AG10803 (cell line): ENCODE measurements at regions not wholly inside any gene's neighbourhood (a gene's known extent, or its start where the extent isn't known, plus 50 kb on each side); places are given as distances from the start of the nearest gene placed in this dataset.

Experiments
- DNase-seq: peaks from one replicate; pipeline ENCODE4 v3.0.0; 2010; ENCODE audit warnings: low read depth
- H3K4me3 ChIP-seq: 2 replicates; pipeline ENCODE4 v1.5.1; 2011; ENCODE audit warnings: mild to moderate bottlenecking, low read length, control low read depth
- TF ChIP-seq, protein P1 (sequence below): conservative IDR thresholded peaks from 2 replicates; pipeline ENCODE4 v1.5.1; 2011; ENCODE audit warnings: mild to moderate bottlenecking, low read length, control low read depth, inconsistent platforms

DNA sequence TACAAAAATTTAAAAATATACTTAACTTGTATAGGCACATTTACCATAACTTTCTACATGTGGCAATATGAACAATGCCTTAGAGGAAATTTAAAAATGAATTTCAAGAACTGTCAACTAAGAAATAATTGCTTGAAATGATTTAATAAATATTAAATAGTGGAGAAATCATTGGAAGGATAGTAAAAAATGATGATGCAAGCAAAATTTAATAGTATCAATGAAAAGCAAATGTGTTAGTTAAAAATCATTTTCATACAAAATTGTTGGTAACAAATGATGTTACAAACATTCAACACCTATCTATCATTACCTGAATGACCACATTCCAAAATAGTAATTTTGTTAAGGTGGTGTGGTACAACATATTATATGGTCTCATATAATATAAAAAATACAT, 331.0 kb downstream of the HAO1 start:
- no peak overlapping the region for H3K4me3 ChIP-seq
- DNase-seq, result no peak
- TF ChIP-seq, protein P1, sequence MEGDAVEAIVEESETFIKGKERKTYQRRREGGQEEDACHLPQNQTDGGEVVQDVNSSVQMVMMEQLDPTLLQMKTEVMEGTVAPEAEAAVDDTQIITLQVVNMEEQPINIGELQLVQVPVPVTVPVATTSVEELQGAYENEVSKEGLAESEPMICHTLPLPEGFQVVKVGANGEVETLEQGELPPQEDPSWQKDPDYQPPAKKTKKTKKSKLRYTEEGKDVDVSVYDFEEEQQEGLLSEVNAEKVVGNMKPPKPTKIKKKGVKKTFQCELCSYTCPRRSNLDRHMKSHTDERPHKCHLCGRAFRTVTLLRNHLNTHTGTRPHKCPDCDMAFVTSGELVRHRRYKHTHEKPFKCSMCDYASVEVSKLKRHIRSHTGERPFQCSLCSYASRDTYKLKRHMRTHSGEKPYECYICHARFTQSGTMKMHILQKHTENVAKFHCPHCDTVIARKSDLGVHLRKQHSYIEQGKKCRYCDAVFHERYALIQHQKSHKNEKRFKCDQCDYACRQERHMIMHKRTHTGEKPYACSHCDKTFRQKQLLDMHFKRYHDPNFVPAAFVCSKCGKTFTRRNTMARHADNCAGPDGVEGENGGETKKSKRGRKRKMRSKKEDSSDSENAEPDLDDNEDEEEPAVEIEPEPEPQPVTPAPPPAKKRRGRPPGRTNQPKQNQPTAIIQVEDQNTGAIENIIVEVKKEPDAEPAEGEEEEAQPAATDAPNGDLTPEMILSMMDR, result no peak

DNA sequence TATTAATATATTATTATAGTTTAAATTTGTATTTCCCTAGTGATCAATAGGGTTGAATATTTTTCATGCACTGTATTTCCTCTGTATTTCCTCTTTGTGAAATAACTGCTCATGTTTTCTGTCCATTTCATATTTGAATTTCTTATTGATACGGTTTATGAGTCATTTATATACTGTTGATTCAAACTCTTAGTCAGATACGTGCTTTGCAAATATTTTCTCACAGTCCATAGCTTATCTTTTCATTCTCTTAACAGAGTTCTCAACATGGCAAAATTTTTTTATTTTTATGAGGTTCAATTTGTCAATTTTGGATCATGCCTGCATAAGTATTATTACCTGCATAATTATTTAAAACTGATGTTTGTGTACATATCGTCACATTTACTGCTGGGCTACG, 329.6 kb downstream of the HAO1 start:
- TF ChIP-seq, protein P1, result no peak
- no peak for DNase-seq
- no peak overlapping the region for H3K4me3 ChIP-seq

DNA sequence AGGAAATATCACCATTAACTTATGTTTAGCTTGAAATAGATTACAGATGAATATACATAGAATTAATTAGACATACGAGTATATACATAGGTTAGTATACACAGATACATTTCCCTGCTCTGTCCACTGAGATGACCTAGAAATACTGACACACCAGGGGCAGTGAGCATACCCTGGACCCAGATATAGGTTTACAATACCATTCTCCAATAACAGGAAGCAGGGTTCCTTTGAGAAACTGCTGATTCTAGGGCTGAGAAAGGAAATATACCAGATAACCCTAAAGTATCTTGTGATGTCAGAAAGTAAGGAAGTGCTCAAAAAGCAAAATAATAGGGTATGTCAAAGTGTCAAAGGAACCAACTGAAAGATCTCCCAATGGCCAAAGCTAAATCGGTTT, 322.5 kb downstream of the HAO1 start:
- TF ChIP-seq, protein P1, result no peak
- no peak for DNase-seq

DNA sequence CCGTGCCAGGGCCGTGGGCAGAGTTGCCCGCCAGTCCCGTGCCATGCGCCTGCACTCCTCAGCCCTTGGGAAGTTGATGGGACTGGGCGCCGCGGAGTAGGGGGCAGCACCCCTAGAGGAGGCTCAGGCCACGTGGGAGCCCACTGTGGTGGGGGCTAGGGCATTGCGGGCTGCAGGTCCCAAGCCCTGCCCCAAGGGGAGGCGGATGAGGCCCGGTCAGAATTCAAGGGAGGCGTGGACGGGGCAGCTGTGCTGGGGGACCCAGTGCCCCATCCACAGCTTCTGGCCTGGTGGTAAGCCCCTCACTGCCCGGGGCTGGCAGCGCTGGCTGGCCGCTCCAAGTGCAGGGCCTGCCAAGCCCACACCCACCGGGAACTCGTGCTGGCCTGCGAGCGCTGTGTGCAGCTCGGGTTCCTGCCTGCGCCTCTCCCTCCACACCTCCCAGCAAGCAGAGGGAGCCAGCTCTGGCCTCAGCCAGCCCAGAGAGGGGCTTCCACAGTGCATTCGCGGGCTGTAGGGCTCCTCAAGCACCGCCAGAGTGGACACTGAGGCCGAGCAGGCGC, 317.8 kb downstream of the HAO1 start:
- TF ChIP-seq, protein P1, result no peak
- H3K4me3 ChIP-seq, result no peak overlapping the region

More for the DNA sequence above, 322.5 kb downstream of the HAO1 start:
- H3K4me3 ChIP-seq, result no peak overlapping the region

DNA sequence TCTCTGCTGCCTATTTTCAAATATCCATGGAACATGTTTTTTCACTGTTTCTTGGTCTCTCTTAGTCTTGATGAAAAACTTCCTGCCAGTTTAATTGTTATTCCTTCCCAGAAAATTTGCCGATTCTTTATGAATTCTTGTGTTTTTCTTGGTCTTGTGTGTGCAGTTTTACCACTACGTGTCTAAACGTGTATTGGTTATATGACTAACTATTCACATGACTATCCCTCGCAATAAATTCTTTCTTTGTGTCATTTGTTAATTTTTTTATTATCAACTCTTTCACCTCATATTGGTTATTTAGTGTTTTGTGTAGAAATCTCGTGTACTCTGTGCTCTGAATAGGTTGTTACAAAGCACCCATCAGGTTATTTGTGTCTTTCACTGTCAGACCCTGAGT, 315.4 kb downstream of the HAO1 start:
- TF ChIP-seq, protein P1, result no peak
- DNase-seq, result no peak
- no peak overlapping the region for H3K4me3 ChIP-seq

More for the DNA sequence above, 317.8 kb downstream of the HAO1 start:
- no peak for DNase-seq

DNA sequence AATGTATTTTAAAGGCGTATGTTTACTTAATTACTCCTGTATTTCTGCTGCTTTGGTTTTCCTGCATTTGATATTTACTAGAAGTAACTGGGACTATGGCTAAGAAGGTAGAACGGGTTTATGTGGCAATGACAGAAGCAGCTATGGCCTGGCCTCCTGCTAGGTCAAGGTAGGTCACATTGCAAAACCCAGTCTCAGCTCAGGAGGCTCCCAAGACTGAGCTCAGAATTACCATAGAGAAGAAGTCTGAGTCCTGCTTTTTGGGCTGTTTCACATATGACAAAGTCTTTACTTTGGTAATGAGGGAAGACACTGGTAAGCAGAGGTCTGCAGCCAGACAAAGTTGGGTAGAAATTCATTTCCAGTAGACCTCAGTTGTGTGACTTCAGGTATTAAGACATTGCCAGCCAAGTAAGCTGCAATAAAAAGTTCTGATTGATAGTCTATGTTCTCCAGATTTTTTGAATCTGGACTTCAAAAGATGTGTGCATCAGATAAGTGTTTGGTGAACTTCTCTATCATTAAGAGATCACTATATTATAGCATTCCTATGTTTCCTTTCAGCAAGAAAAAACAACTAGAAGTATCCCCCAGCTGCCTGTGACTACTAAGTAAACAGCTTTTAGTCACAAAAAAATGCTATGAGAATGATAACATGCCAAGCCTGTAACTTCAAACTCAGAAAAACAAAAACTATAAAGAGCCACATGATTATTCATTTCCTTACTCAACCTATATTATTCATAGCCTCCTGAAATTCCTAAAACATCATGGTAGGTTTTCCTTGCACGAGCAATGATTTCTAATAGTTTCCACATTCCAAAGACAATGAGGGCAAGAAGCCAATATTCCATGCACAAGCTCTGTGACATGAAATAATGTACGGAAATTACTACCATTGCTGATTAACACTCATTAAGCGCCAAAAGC, 312.3 kb downstream of the HAO1 start:
- peak; percentile 62 for DNase-seq
- TF ChIP-seq, protein P1, result no peak

DNA sequence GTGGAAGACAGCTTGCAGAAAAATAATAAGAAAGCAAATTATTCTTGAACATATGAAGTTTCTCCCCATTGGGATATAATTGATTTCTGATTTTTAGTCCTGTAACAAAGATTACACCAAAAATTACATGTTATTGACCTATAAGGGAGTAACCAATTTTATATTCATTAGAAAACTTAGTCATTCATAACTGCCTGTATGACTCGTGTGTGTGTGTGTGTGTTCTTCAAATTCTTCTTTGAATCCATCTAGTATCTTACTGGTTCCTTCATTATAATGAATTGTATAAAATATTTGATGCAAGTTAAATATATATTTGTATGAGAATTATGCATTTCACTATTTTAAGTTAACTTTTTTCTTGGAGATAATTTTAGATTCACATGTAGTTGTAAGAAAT, 310.4 kb downstream of the HAO1 start:
- no peak overlapping the region for H3K4me3 ChIP-seq
- peak; percentile 13 for DNase-seq
- TF ChIP-seq, protein P1, result no peak

More for the DNA sequence above, 312.3 kb downstream of the HAO1 start:
- no peak overlapping the region for H3K4me3 ChIP-seq
